ENCODE measurements at regions not wholly inside any gene's neighbourhood (a gene's known extent, or its start where the extent isn't known, plus 50 kb on each side); places are given as distances from the start of the nearest gene placed in this dataset.

GRCh38 chr12:77334806-77335205 lies 269.4 kb upstream of the E2F7 start:
- H3K4me3 ChIP-seq = no peak overlapping the region
- 86% methylated on average over 2 of the region's 2 CpGs for WGBS
- H3K36me3 ChIP-seq = no peaks in the 10 kb centered on the region
- intact Hi-C loops (cut with DNase I) = no loop called here
- no peaks in the 10 kb centered on the region for H3K9me3 ChIP-seq
- no peaks in the 10 kb centered on the region for H3K27me3 ChIP-seq (replicated peaks; ENCODE audit: insufficient read depth)
- H3K27ac ChIP-seq = no peak overlapping the region
- DNase-seq (ENCODE audit: low spot score) = no peak
- H3K4me1 ChIP-seq (replicated peaks) = no peaks in the 10 kb centered on the region
- TF ChIP-seq POLR2AphosphoS5 (IDR thresholded peaks at IDR 0.05) = no peak
- TF ChIP-seq POLR2A (IDR thresholded peaks at IDR 0.05) = no peak
- no peak for TF ChIP-seq CTCF (IDR thresholded peaks at IDR 0.05)

DNA sequence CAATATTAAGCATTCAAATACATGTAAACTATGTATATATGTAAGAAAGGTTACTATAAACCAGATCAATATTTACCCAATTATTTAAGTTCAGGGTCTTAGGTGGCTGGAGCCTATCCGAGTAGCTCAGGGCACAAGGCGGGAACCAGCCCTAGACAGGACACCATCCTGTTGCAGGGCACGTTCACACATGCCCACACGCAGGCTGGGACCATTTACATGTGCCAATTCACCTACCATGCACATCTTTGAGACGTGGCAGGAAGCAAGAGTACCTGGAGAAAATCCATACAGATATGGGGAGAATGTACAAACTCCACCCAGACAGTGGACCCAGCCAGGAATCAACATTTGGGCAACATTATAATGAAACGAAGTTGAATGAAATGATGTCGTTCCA lies 263.0 kb upstream of the E2F7 start:
- DNase-seq (ENCODE audit: low spot score) = no peak
- no peaks in the 10 kb centered on the region for H3K4me1 ChIP-seq (replicated peaks)
- TF ChIP-seq POLR2A (IDR thresholded peaks at IDR 0.05) = no peak
- no peaks in the 10 kb centered on the region for H3K27me3 ChIP-seq (replicated peaks; ENCODE audit: insufficient read depth)
- 65% methylated on average over 7 of the region's 7 CpGs for WGBS
- H3K4me3 ChIP-seq = no peak overlapping the region
- no peaks in the 10 kb centered on the region for H3K36me3 ChIP-seq
- no peak overlapping the region for H3K27ac ChIP-seq
- no peaks in the 10 kb centered on the region for H3K9me3 ChIP-seq
- intact Hi-C loops (cut with DNase I) = loop anchor here (10.0 kb wide), 2 partner anchors 264 to 356 kb away; partner anchors contain the start of gene E2F7

DNA sequence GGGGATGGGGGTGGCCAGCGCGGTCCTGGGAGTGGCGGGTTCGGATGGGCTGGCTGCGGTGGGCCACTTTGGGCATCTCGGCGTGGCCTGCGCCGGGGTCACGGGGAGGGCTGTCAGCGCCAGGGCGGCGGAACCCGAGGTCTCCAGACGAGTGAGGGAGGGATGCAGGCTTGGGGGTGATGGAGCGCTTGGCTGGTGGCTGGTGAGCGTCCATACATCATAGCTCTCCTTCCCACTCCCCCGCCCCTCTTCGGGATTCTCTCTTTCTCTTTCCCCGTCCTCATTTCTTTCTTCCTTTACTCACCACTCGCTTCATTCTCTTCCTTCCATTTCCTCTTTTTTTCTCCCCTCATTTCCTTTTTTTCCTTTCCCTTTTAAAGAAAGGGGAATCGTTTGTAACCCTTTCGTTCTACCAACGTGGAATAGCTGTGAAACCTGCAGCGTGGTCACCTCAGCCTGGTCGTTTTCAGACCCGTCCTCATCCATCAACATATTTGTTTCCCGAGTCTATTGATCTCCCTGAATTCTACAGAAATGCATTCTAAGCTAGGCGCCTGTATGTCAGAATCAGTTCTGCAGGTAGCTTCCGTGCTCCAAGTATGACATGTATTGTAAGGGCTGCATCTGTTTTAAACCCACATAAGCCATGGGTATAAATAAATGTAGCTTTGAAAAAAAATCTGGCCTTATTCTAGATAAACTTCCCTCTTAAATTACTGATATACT lies 260.3 kb upstream of the E2F7 start:
- no peak for TF ChIP-seq CTCF (IDR thresholded peaks at IDR 0.05)
- no peak for TF ChIP-seq POLR2AphosphoS5 (IDR thresholded peaks at IDR 0.05)
- TF ChIP-seq POLR2A (IDR thresholded peaks at IDR 0.05) = no peak
- DNase-seq (ENCODE audit: low spot score) = no peak
- H3K4me1 ChIP-seq (replicated peaks) = no peaks in the 10 kb centered on the region
- H3K9me3 ChIP-seq = no peaks in the 10 kb centered on the region
- 6% methylated on average over 30 of the region's 30 CpGs for WGBS
- intact Hi-C loops (cut with DNase I) = loop anchor here (2.0 to 10.0 kb wide), 3 partner anchors 173 to 359 kb away; partner anchors contain the start of gene E2F7
- no peak overlapping the region for H3K27ac ChIP-seq
- no peaks in the 10 kb centered on the region for H3K36me3 ChIP-seq
- no peaks in the 10 kb centered on the region for H3K27me3 ChIP-seq (replicated peaks; ENCODE audit: insufficient read depth)
- peak overlapping the region; percentile 40 to 42 for H3K4me3 ChIP-seq

DNA sequence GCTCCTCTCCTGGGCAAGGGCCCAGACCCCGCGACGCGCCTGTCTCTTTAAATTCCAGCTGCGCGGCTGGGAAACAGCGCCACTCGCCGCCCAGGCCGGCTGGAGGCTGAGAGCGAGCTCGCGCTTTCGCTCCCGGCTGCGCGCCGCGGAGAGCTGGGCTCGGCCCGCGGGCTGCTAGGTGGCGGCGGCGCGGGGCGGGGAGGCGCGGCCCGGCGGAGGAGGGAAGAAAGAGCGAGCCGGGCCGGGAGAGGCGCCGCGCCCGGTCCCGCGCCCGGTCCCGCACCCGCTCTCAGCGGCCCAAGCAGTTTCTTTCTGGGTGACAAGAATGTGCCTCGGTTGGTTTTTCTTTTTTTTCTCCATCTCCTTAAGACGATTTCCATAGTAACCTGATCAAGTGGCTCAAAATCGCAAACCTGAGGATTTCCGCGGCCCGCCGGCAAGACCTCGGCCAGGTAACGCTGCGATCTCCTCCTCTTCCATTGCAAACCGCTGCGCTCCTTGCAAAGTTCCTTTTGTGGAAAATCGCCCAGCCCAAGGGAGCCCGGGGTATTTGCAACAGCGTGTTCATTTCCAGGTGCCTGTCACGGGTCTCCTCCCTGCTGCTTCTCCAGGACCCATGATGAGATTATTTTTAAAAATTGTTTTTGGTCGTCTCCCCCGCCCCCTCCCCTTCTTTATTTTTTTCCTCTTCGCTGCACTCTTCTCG lies 259.5 kb upstream of the E2F7 start:
- under 1% methylated on average over 64 of the region's 64 CpGs for WGBS
- H3K9me3 ChIP-seq = no peaks in the 10 kb centered on the region
- no peak overlapping the region for H3K27ac ChIP-seq
- no peaks in the 10 kb centered on the region for H3K36me3 ChIP-seq
- TF ChIP-seq CTCF (IDR thresholded peaks at IDR 0.05) = peak in 3 of 4 experiments; percentile 19 to 42 (median 41)
- TF ChIP-seq POLR2A (IDR thresholded peaks at IDR 0.05) = no peak
- no peak for TF ChIP-seq POLR2AphosphoS5 (IDR thresholded peaks at IDR 0.05)
- no peaks in the 10 kb centered on the region for H3K4me1 ChIP-seq (replicated peaks)
- peak; percentile 44 for DNase-seq (ENCODE audit: low spot score)
- no peaks in the 10 kb centered on the region for H3K27me3 ChIP-seq (replicated peaks; ENCODE audit: insufficient read depth)
- H3K4me3 ChIP-seq = peak overlapping the region; percentile 40 to 42
- intact Hi-C loops (cut with DNase I) = loop anchor here (2.0 to 10.0 kb wide), 3 partner anchors 172 to 360 kb away; partner anchors contain the start of gene E2F7

- Histone ChIP-seq H3K27ac (no peak overlapping the region), H3K27me3 (replicated peaks; ENCODE audit: insufficient read depth) (no peaks in the 10 kb centered on the region), H3K4me3 (peak overlapping the region; percentile 40 to 42), H3K9me3 (no peaks in the 10 kb centered on the region), H3K4me1 (replicated peaks) (no peaks in the 10 kb centered on the region), H3K36me3 (no peaks in the 10 kb centered on the region)
- whole genome bisulfite sequencing = under 1% methylated on average over 9 of the region's 15 CpGs
- intact Hi-C loops (cut with DNase I) = loop anchor here (2.0 to 10.0 kb wide), 3 partner anchors 172 to 360 kb away; partner anchors contain the start of gene E2F7
- TF ChIP-seq POLR2A (IDR thresholded peaks at IDR 0.05) (no peak), POLR2AphosphoS5 (IDR thresholded peaks at IDR 0.05) (no peak), CTCF (IDR thresholded peaks at IDR 0.05) (no peak)
- DNase-seq (ENCODE audit: low spot score) = no peak
Measured at GRCh38 chr12:77324416-77324762, 259.0 kb upstream of the E2F7 start.
